ENCODE measurements at regions not wholly inside any gene's neighbourhood (a gene's known extent, or its start where the extent isn't known, plus 50 kb on each side); places are given as distances from the start of the nearest gene placed in this dataset.
"Not testable (repeated sequence)": the region's sequence is repeated elsewhere in the genome, so short reads cannot be mapped to it uniquely, and the experiment has no call there.

DNA sequence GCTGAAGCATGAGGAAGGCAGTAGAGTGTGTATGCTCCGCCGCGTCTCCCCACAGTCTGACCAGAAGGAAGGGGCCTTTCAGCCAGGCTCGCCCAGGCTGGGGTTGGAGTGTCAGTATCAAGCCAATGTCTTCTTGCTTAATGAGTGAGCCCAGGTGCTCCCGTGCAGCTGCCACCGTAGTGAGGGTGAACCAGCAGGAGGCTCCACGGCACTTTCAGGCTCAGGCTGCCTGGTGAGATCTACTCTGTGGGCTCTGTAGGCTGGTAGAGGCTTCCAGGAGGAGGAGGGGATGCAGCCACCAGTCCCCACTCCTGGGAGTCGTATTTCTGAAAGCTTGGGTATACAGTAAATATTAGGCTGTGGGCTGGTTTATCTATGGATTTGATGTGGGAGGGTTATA, 98.1 kb upstream of the ADCY2 start:
- not testable (repeated sequence) for DNase-seq (ENCODE audit: low read depth)

GRCh38 chr5:7299731-7300130, 96.2 kb upstream of the ADCY2 start:
- not testable (repeated sequence) for DNase-seq (ENCODE audit: low read depth)

GRCh38 chr5:7305000-7305674, 90.8 kb upstream of the ADCY2 start:
- not testable (repeated sequence) for DNase-seq (ENCODE audit: low read depth)

GRCh38 chr5:7306556-7306955, 89.4 kb upstream of the ADCY2 start:
- peak; percentile 6 for DNase-seq (ENCODE audit: low read depth)

GRCh38 chr5:7307709-7308108, 88.2 kb upstream of the ADCY2 start:
- not testable (repeated sequence) for DNase-seq (ENCODE audit: low read depth)

GRCh38 chr5:7309715-7310114, 86.2 kb upstream of the ADCY2 start:
- DNase-seq (ENCODE audit: low read depth): not testable (repeated sequence)

DNA sequence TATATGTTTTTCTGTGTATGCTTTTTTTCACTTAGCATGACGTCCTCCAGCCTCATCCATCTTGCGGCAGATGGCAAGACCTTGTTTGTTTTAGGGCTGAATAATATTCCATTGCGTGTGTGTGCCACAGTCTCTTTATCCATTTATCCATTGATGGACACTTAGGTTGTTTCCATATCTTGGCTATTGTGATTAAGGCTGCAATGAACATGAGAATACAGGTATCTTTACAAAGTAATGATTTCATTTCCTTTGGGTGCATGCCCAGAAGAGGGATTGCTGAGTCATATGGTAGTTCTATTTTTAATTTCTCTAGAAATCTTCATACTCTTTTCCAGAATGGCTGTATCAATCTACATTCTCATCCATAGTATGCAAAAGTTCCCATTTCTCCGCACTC, 85.3 kb upstream of the ADCY2 start:
- DNase-seq (ENCODE audit: low read depth): peak; percentile 44

- DNase-seq (ENCODE audit: low read depth): no peak
Observed at GRCh38 chr5:7315118-7315517, 80.8 kb upstream of the ADCY2 start.

- no peak for DNase-seq (ENCODE audit: low read depth)
Observed at GRCh38 chr5:7317751-7318150, 78.2 kb upstream of the ADCY2 start.

DNA sequence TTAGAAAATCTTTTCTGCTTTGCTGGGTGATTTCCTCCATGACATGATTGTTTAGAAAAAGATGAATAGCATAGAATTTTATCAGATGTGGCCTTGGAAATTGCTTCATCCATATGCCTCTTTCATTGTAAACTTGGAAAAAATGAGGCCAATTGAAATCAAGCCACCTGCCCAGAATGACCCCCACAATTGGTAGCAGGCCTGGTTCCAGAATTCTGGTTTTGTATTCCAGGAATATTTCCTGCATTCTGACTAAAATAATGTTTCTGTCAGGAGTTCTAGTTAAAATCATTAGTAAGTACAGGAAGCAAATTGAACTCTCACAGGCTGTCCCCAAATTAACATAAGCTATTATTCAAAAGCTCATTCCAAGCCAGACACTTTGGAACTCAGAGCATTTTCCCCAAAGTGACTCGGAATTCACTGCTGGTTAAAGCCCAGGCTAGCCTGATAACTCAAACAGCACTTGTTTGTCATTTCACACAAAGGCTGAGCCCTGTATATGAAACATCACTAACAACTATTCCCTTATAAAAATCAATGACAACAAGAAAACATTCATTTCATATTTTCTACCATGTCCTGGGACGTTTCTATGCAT, 75.1 kb upstream of the ADCY2 start:
- no peak for DNase-seq (ENCODE audit: low read depth)

DNA sequence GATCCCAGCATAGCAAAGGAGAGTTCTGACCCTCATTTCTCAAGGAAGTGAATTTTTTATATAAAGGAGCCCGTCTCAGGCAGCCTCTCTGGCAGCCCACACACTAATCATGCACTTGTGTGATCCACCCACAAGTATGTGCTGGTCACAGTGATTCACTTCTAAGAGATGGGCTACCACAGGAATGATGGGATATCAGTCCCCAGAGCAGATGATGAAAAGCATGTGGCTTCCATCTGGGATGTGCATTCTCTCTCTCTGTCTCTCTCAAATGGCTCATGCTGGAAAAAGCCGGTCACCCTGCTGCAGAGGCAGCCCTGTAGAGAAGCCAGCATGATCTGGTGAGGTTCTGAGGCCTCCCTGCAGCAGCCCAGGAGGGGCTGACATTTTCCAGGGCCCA, 74.2 kb upstream of the ADCY2 start:
- DNase-seq (ENCODE audit: low read depth): peak; percentile 66

DNA sequence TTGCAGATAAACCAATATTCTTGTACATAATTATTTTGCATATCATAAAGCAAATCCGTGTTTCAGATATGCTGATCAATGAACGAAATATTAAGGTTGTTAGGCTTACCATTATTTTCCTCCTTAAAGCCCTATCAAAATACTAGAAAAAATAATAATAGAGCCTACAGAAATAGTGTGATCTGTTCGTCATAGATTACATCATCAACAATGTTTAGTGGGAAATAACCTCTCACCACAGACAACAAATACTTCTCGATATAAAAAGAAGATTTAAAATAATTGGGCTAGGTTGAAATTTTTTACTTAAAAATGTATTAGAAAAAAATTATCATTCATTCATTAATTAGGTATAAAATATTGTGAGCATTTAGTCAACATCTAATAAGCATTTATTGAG, 71.0 kb upstream of the ADCY2 start:
- DNase-seq (ENCODE audit: low read depth): no peak

- no peak for DNase-seq (ENCODE audit: low read depth)
Observed at GRCh38 chr5:7325975-7326913, 69.7 kb upstream of the ADCY2 start.

DNA sequence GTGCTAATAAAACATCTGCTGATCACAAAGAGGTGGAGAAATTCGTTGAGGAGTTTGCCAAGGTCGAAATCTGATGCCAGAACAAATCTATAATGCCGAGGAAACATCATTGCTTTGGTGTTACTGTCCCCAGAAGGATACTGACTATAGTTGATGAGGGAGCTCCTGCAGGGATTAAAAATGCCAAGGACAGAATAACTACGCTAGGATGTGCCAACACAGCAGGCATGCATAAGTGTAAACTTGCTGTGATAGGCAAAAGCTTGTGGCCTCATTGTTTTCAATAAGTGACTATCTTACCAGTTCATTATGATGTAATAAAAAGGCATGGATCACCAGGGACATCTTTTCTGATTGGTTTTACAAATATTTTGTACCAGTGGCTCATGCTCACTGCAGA, 66.8 kb upstream of the ADCY2 start:
- no peak for DNase-seq (ENCODE audit: low read depth)

DNA sequence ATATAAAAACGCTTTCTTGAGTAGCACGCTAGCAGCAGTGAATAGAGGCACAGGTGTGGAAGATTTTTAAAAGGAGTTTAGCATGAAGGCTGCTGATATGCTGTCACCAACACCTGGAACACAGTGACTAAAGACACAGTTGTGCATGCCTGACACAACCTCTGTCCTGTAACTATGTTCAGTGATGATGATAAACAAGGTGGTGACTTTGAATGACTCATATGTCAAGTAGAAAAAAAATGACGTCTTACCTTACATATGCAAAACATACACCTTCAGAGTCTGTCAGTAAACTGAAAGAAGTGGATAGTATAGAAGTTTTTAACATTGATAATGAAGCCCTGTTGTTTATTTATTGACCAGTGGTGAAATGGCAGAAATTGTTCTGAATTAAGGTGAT, 66.2 kb upstream of the ADCY2 start:
- DNase-seq (ENCODE audit: low read depth): peak; percentile 7

GRCh38 chr5:7330256-7330655, 65.7 kb upstream of the ADCY2 start:
- DNase-seq (ENCODE audit: low read depth): no peak

DNA sequence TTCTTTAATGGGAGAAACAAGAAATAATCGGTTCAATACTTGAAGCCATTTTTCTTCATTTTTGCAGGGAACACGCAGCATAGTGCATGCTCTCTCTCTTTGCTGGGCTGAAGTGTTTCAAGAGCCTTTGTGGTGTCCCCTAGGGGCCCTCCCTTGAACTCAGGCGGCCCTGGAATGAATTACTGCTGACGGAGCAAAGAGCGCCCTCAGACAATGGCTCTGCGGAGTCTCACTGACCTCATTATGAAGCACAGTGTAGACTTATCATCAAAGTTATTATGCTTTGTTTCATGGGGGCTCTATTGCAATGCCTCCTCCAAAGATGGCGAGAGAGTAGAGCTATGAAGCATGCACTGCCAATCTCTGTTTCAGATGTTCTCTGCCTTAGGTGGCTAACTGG, 64.8 kb upstream of the ADCY2 start:
- no peak for DNase-seq (ENCODE audit: low read depth)
